ENCODE measurements at regions not wholly inside any gene's neighbourhood (a gene's known extent, or its start where the extent isn't known, plus 50 kb on each side); places are given as distances from the start of the nearest gene placed in this dataset.

DNA sequence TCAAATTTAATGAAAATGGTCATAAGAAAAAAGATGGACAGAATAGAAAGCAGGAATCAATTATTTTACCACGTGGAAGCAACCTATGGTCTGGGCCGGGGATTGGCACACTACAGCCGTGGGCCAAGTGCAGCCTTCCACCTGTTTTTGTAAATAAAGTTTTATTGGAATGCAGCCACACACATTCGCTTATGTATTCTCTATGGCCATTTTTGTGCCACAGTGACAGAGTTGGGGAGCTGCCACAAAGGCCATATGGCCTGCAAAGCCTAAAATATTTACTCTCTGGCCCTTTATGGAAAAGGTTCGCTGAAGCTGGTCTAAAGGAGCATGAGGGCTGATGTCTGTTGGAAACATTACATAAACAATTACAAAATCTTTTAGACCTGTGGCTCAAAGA is 144.8 kb downstream of the TMCO5A start:
- H3K4me1 Mint-ChIP-seq (ENCODE audit: unreplicated experiment) = peaks cover 9% of the 10 kb centered on the region
- no peak for DNase-seq (ENCODE audit: low spot score)
- peaks cover 5% of the 10 kb centered on the region for H3K27me3 Mint-ChIP-seq (ENCODE audit: unreplicated experiment)
- TF ChIP-seq, protein P1, sequence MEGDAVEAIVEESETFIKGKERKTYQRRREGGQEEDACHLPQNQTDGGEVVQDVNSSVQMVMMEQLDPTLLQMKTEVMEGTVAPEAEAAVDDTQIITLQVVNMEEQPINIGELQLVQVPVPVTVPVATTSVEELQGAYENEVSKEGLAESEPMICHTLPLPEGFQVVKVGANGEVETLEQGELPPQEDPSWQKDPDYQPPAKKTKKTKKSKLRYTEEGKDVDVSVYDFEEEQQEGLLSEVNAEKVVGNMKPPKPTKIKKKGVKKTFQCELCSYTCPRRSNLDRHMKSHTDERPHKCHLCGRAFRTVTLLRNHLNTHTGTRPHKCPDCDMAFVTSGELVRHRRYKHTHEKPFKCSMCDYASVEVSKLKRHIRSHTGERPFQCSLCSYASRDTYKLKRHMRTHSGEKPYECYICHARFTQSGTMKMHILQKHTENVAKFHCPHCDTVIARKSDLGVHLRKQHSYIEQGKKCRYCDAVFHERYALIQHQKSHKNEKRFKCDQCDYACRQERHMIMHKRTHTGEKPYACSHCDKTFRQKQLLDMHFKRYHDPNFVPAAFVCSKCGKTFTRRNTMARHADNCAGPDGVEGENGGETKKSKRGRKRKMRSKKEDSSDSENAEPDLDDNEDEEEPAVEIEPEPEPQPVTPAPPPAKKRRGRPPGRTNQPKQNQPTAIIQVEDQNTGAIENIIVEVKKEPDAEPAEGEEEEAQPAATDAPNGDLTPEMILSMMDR (IDR thresholded peaks at IDR 0.05; ENCODE audit: unreplicated experiment) = no peak
- no peak overlapping the region for H3K4me3 Mint-ChIP-seq (ENCODE audit: unreplicated experiment)
- no peaks in the 10 kb centered on the region for H3K36me3 Mint-ChIP-seq (ENCODE audit: low read depth, unreplicated experiment)
- H3K9me3 Mint-ChIP-seq (ENCODE audit: unreplicated experiment) = no peaks in the 10 kb centered on the region
- H3K27ac Mint-ChIP-seq (ENCODE audit: unreplicated experiment) = no peak overlapping the region

DNA sequence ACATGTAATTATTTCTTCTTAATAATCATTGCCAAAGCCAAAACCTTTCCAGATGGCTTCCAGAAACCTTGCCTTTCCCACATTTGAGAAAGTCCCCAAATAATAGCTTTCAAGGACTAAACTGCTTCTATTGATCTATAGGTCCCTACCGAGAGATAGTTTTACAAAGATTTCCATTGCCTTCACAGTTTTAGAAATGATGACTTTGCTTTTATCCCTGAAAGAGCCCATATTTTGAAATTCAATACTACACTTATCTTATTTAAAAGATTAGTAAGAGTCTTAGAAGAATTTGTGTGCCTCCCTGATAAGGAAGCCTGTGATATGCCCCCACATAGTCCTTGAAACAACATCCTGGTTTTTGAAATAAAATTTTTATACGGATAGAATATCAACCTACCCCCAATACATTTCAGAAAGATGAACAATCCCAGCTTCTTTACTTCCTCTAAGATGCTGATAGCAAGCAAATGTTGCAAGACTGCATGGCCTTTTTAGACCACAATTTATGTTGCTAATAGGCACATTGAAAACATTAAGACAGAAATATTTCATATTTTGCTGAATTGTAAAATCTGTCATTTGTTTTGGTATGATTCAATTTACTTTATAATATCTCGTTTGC is 146.3 kb downstream of the TMCO5A start:
- Mint-ChIP-seq H3K27me3 (ENCODE audit: unreplicated experiment) (no peaks in the 10 kb centered on the region), H3K4me3 (ENCODE audit: unreplicated experiment) (no peak overlapping the region), H3K4me1 (ENCODE audit: unreplicated experiment) (peaks cover 11% of the 10 kb centered on the region), H3K27ac (ENCODE audit: unreplicated experiment) (no peak overlapping the region), H3K9me3 (ENCODE audit: unreplicated experiment) (no peaks in the 10 kb centered on the region), H3K36me3 (ENCODE audit: low read depth, unreplicated experiment) (no peaks in the 10 kb centered on the region)
- no peak for DNase-seq (ENCODE audit: low spot score)
- TF ChIP-seq, protein P1 (IDR thresholded peaks at IDR 0.05; ENCODE audit: unreplicated experiment) = no peak

DNA sequence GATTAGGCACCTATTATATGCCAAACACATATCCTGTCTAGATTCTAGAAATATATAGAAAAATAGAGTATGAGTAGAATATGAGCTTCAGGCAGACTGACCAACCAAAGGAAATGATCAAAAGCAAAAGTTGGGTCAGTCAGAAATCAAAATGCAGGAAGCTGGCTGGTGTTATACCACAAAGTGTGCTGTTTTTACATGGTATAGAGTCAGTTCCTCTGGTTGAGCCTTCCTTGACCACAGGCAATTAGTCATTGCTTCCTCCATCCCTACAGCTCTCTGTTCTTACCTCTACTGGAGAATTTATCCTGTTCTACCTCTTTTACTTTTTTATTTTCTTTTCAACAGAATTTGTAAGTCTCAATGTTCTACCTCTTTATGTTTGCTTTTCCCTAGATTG is 149.8 kb downstream of the TMCO5A start:
- Mint-ChIP-seq H3K27me3 (ENCODE audit: unreplicated experiment) (no peaks in the 10 kb centered on the region), H3K4me3 (ENCODE audit: unreplicated experiment) (no peak overlapping the region), H3K27ac (ENCODE audit: unreplicated experiment) (no peak overlapping the region), H3K36me3 (ENCODE audit: low read depth, unreplicated experiment) (no peaks in the 10 kb centered on the region), H3K4me1 (ENCODE audit: unreplicated experiment) (peaks cover 12% of the 10 kb centered on the region), H3K9me3 (ENCODE audit: unreplicated experiment) (no peaks in the 10 kb centered on the region)
- no peak for DNase-seq (ENCODE audit: low spot score)
- TF ChIP-seq, protein P1 (IDR thresholded peaks at IDR 0.05; ENCODE audit: unreplicated experiment) = no peak

DNA sequence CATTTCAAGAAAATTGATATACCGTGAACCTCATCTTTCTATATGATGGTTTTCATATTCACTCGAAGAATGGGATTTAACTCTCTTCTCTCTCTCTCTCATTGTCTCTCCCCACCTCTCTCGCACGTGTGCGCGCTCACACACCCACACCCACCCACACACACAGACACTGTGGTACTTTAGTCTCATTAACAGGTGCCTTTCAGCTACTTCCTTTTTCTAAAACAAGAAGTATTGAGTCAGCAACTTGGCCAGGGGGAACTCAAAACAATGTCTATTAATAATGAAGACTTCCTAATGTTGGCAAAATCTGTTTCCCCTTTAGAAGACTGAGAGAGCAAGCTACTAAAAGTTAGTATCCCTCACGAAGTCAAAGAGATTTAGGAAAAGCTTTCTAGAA is 150.7 kb downstream of the TMCO5A start:
- H3K27me3 Mint-ChIP-seq (ENCODE audit: unreplicated experiment) = no peaks in the 10 kb centered on the region
- H3K4me1 Mint-ChIP-seq (ENCODE audit: unreplicated experiment) = peaks cover 12% of the 10 kb centered on the region
- H3K27ac Mint-ChIP-seq (ENCODE audit: unreplicated experiment) = no peak overlapping the region
- H3K9me3 Mint-ChIP-seq (ENCODE audit: unreplicated experiment) = no peaks in the 10 kb centered on the region
- H3K4me3 Mint-ChIP-seq (ENCODE audit: unreplicated experiment) = no peak overlapping the region
- TF ChIP-seq, protein P1 (IDR thresholded peaks at IDR 0.05; ENCODE audit: unreplicated experiment) = no peak
- no peaks in the 10 kb centered on the region for H3K36me3 Mint-ChIP-seq (ENCODE audit: low read depth, unreplicated experiment)
- no peak for DNase-seq (ENCODE audit: low spot score)

DNA sequence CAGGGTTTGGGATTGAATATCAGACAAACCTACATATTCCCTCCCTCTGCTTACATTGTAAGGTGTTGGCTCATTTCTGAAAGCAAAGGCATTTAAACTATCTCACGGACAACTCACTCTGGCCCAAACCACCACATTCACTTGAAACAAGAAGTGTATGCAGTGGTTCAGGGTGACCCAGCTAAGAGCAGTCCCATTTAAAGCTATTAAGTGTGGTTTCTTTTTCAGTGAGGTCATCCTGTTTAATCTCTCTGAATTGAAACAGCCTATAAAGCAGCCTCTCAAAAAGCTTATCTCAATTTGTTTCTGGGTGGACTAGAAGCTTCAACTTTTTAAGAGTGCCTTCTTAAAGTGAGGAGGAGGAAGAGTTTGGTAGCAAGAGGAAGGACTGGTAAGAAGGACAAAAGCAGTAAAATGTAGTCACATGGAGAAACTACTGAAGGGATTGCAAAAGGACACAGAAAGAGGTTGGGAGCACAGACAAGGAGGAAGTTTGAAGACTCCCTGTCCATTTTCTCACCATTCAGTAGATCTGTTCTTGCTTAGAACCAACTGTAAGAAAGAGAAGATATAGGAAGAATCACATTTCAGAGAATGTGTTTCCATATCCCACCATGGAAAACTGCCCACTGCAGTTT is 151.6 kb downstream of the TMCO5A start:
- no peak overlapping the region for H3K4me3 Mint-ChIP-seq (ENCODE audit: unreplicated experiment)
- no peak for DNase-seq (ENCODE audit: low spot score)
- H3K36me3 Mint-ChIP-seq (ENCODE audit: low read depth, unreplicated experiment) = no peaks in the 10 kb centered on the region
- peaks cover 12% of the 10 kb centered on the region for H3K4me1 Mint-ChIP-seq (ENCODE audit: unreplicated experiment)
- H3K27ac Mint-ChIP-seq (ENCODE audit: unreplicated experiment) = no peak overlapping the region
- H3K27me3 Mint-ChIP-seq (ENCODE audit: unreplicated experiment) = no peaks in the 10 kb centered on the region
- TF ChIP-seq, protein P1 (IDR thresholded peaks at IDR 0.05; ENCODE audit: unreplicated experiment) = no peak
- H3K9me3 Mint-ChIP-seq (ENCODE audit: unreplicated experiment) = no peaks in the 10 kb centered on the region
